ENCODE measurements at regions not wholly inside any gene's neighbourhood (a gene's known extent, or its start where the extent isn't known, plus 50 kb on each side); places are given as distances from the start of the nearest gene placed in this dataset.

GRCh38 chr4:176005766-176006165, 59.9 kb upstream of the WDR17 start:
- Histone ChIP-seq H3K9ac (ENCODE audit: low read depth in 1 of 2, low read length in 2 of 2) (no peak overlapping the region), H3K27ac (ENCODE audit: low read depth in 2 of 2, low read length in 2 of 2) (no peak overlapping the region), H3K27me3 (ENCODE audit: control insufficient read depth in 2 of 2, insufficient read depth in 2 of 2, low read length in 2 of 2) (peaks cover 0 to 6% of the 10 kb centered on the region in 2 donors), H3K4me1 (ENCODE audit: control insufficient read depth in 2 of 2, insufficient read depth in 2 of 2, low read length in 2 of 2) (peaks cover 0 to 5% of the 10 kb centered on the region in 2 donors), H3K9me3 (ENCODE audit: control insufficient read depth in 2 of 2, low read length in 2 of 2) (no peaks in the 10 kb centered on the region), H3K4me3 (ENCODE audit: low read length in 2 of 2) (no peak overlapping the region), H3K36me3 (ENCODE audit: control insufficient read depth in 2 of 2, insufficient read depth in 2 of 2, low read length in 2 of 2) (no peaks in the 10 kb centered on the region)

DNA sequence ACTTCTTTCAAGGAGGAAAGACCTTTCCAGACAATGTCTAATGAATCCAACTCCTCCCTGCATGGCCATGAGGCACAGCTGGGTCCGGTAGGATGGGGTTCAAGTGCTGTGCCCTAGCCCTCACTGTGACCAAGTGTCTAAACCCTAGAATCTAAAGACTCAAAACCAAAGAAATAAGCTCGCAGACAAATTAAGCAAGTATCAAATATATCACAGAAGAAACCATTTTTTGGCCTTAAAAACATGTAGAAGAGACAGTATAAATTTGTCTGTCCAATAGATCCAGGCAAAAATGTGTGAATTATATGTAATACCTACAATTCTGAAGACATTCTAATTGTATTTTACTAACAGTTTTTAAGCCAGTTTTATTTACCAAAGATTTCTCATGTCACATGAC, 56.4 kb upstream of the WDR17 start:
- H3K9me3 ChIP-seq (ENCODE audit: control insufficient read depth in 2 of 2, low read length in 2 of 2), result no peaks in the 10 kb centered on the region
- H3K27ac ChIP-seq (ENCODE audit: low read depth in 2 of 2, low read length in 2 of 2), result no peak overlapping the region
- H3K36me3 ChIP-seq (ENCODE audit: control insufficient read depth in 2 of 2, insufficient read depth in 2 of 2, low read length in 2 of 2), result no peaks in the 10 kb centered on the region
- H3K4me1 ChIP-seq (ENCODE audit: control insufficient read depth in 2 of 2, insufficient read depth in 2 of 2, low read length in 2 of 2), result no peaks in the 10 kb centered on the region
- no peaks in the 10 kb centered on the region for H3K27me3 ChIP-seq (ENCODE audit: control insufficient read depth in 2 of 2, insufficient read depth in 2 of 2, low read length in 2 of 2)
- H3K9ac ChIP-seq (ENCODE audit: low read depth in 1 of 2, low read length in 2 of 2), result no peak overlapping the region
- no peak overlapping the region for H3K4me3 ChIP-seq (ENCODE audit: low read length in 2 of 2)

GRCh38 chr4:176011529-176011928, 54.1 kb upstream of the WDR17 start:
- H3K4me1 ChIP-seq (ENCODE audit: control insufficient read depth in 2 of 2, insufficient read depth in 2 of 2, low read length in 2 of 2), result no peaks in the 10 kb centered on the region

DNA sequence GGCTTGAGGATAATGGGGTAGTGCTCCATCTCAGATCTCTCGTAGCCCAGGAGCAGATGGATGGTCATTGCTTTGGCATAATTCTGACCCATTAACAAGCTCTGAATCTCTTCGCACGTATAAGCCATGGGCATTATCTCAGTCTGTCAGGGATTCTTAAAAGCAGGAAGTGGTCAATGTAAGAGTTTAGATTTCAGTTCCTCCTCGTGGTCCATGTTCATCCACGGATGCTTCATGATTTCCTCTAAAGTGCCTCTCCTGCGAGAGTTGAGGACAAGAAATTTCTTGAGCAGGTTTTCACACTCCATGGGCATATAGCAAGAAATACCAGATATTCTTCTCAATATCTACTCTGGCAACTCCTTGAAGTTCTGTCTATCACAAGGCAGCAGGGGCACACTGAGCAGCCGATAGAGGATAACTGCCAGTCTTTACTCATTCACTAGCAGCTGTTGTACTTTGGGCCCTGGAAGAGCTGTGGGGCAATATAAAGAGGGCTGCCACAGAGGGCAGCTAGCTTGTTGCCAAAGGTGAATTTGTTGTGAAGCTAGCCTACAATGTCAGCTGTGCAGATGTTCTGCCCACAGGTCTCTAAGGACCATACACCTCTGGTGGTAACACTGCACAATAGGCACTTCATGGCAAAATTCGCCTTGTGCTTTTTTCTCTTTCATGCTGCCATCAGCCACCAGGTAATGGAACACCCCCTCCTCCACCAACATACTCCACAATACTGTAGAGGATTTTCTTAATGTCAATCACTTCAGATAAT, 52.0 kb upstream of the WDR17 start:
- Histone ChIP-seq H3K4me1 (ENCODE audit: control insufficient read depth in 2 of 2, insufficient read depth in 2 of 2, low read length in 2 of 2) (no peaks in the 10 kb centered on the region), H3K27ac (ENCODE audit: low read depth in 2 of 2, low read length in 2 of 2) (no peak overlapping the region), H3K9ac (ENCODE audit: low read depth in 1 of 2, low read length in 2 of 2) (no peak overlapping the region), H3K4me3 (ENCODE audit: low read length in 2 of 2) (no peak overlapping the region), H3K27me3 (ENCODE audit: control insufficient read depth in 2 of 2, insufficient read depth in 2 of 2, low read length in 2 of 2) (no peaks in the 10 kb centered on the region), H3K36me3 (ENCODE audit: control insufficient read depth in 2 of 2, insufficient read depth in 2 of 2, low read length in 2 of 2) (no peaks in the 10 kb centered on the region), H3K9me3 (ENCODE audit: control insufficient read depth in 2 of 2, low read length in 2 of 2) (no peaks in the 10 kb centered on the region)

More at GRCh38 chr4:176011529-176011928, 54.1 kb upstream of the WDR17 start:
- no peak overlapping the region for H3K27ac ChIP-seq (ENCODE audit: low read depth in 2 of 2, low read length in 2 of 2)
- no peak overlapping the region for H3K4me3 ChIP-seq (ENCODE audit: low read length in 2 of 2)
- no peak overlapping the region for H3K9ac ChIP-seq (ENCODE audit: low read depth in 1 of 2, low read length in 2 of 2)
- no peaks in the 10 kb centered on the region for H3K9me3 ChIP-seq (ENCODE audit: control insufficient read depth in 2 of 2, low read length in 2 of 2)
- H3K36me3 ChIP-seq (ENCODE audit: control insufficient read depth in 2 of 2, insufficient read depth in 2 of 2, low read length in 2 of 2), result no peaks in the 10 kb centered on the region
- H3K27me3 ChIP-seq (ENCODE audit: control insufficient read depth in 2 of 2, insufficient read depth in 2 of 2, low read length in 2 of 2), result no peaks in the 10 kb centered on the region

GRCh38 chr4:176014583-176015108, 51.0 kb upstream of the WDR17 start:
- no peaks in the 10 kb centered on the region for H3K36me3 ChIP-seq (ENCODE audit: control insufficient read depth in 2 of 2, insufficient read depth in 2 of 2, low read length in 2 of 2)
- H3K9me3 ChIP-seq (ENCODE audit: control insufficient read depth in 2 of 2, low read length in 2 of 2), result no peaks in the 10 kb centered on the region
- H3K4me1 ChIP-seq (ENCODE audit: control insufficient read depth in 2 of 2, insufficient read depth in 2 of 2, low read length in 2 of 2), result no peaks in the 10 kb centered on the region
- H3K27ac ChIP-seq (ENCODE audit: low read depth in 2 of 2, low read length in 2 of 2), result no peak overlapping the region
- H3K27me3 ChIP-seq (ENCODE audit: control insufficient read depth in 2 of 2, insufficient read depth in 2 of 2, low read length in 2 of 2), result no peaks in the 10 kb centered on the region
- no peak overlapping the region for H3K9ac ChIP-seq (ENCODE audit: low read depth in 1 of 2, low read length in 2 of 2)
- no peak overlapping the region for H3K4me3 ChIP-seq (ENCODE audit: low read length in 2 of 2)
